HCT116 (cell line): ENCODE measurements at regions not wholly inside any gene's neighbourhood (a gene's known extent, or its start where the extent isn't known, plus 50 kb on each side); places are given as distances from the start of the nearest gene placed in this dataset.

Source experiments
- ATAC-seq: fragments of 200-7000 bp; cut with Tn5 transposase; 2 replicates; pipeline ENCODE4 v1.9.1; 2020; ENCODE audit warnings: mild to moderate bottlenecking, moderate library complexity
- BruUV-seq: library from RNA; stranded (reverse); fragments of 400-500 nt; replicated peaks from 2 replicates; lab custom pipeline; 2021; lab: Mats Ljungman, UMichigan
- CTCF ChIA-PET: fragments of 300-600 bp; sonication (Branson Sonifier 250); formaldehyde crosslinking; loops from one replicate; lab custom pipeline; 2021; ENCODE audit warnings: antibody characterized with exemption; lab: Charles Lee
- POLR2A ChIA-PET: fragments of 300-600, 350-600 bp; sonication (Branson Sonifier 250); formaldehyde crosslinking; loops from one replicate; lab custom pipeline; 2021; ENCODE audit warnings: antibody characterized with exemption; lab: Charles Lee
- RAD21 ChIA-PET, 2 experiments: fragments of 300-600 bp; sonication (Branson Sonifier 250); formaldehyde crosslinking; loops; one replicate each; lab custom pipeline; 2023; ENCODE audit warnings: low total read pairs in 2 of 2; ENCODE audit not compliant: uncharacterized antibody in 2 of 2, unreplicated experiment in 2 of 2, low non-redundant PET in 1 of 2; lab: Charles Lee
- DNase-seq: peaks from one replicate; pipeline ENCODE4 v3.0.0-alpha.2; 2010; ENCODE audit warnings: low read depth, low spot score
- H2AFZ ChIP-seq: fragments of 200-600 bp; shearing (Covaris generic), sonication (generic); 2 replicates; pipeline ENCODE4 v1.6.1; 2017; ENCODE audit warnings: low read depth, mixed run types, mixed read lengths, antibody characterized with exemption, low read length; ENCODE audit not compliant: poor library complexity, severe bottlenecking
- H3K27ac ChIP-seq: 2 replicates; pipeline ENCODE4 v1.5.1; 2012; ENCODE audit warnings: low read depth, low read length
- H3K27me3 ChIP-seq: fragments of 200-600 bp; sonication (generic); 2 replicates; pipeline ENCODE4 v1.6.1; 2016; ENCODE audit warnings: mixed run types, low read length, mixed read lengths; ENCODE audit not compliant: insufficient read depth
- H3K36me3 ChIP-seq, 2 experiments: fragments of 200-500 bp in 1 of 2; fragments of 200-600 bp in 1 of 2; sonication (Bioruptor generic) in 1 of 2; sonication (generic) in 1 of 2; 2 replicates each; pipeline versions ENCODE4 v1.5.1 to v1.6.1; 2014 to 2016; ENCODE audit warnings: low read length in 2 of 2, inconsistent platforms in 1 of 2, mixed read lengths in 1 of 2, mixed run types in 1 of 2; ENCODE audit not compliant: insufficient read depth in 2 of 2, control insufficient read depth in 1 of 2
- H3K4me1 ChIP-seq, 2 experiments: fragments of 200-600 bp in 1 of 2; sonication (generic) in 1 of 2; 2 replicates each; pipeline versions ENCODE4 v1.5.1 to v1.6.1; 2012 to 2017; ENCODE audit warnings: low read length in 2 of 2, inconsistent platforms in 1 of 2, mild to moderate bottlenecking in 1 of 2, mixed read lengths in 1 of 2, mixed run types in 1 of 2, moderate library complexity in 1 of 2; ENCODE audit not compliant: insufficient read depth in 2 of 2, control insufficient read depth in 1 of 2
- H3K4me2 ChIP-seq: fragments of 200-600 bp; sonication (generic); 2 replicates; pipeline ENCODE4 v1.6.1; 2017; ENCODE audit warnings: mixed run types, low read length, mixed read lengths
- H3K4me3 ChIP-seq, 2 experiments: fragments of 200-600 bp in 1 of 2; sonication (generic) in 1 of 2; replicated peaks in 1 of 2; 2 replicates each; pipeline ENCODE4 v1.5.1; 2011 to 2016; ENCODE audit warnings: low read length in 2 of 2, control low read depth in 1 of 2, low read depth in 1 of 2, mild to moderate bottlenecking in 1 of 2, mixed read lengths in 1 of 2, mixed run types in 1 of 2
- H3K79me2 ChIP-seq: fragments of 200-600 bp; sonication (generic); 2 replicates; pipeline ENCODE4 v1.6.1; 2017; ENCODE audit warnings: mild to moderate bottlenecking, mixed run types, low read length, moderate library complexity, mixed read lengths; ENCODE audit not compliant: insufficient read depth
- H3K9ac ChIP-seq: fragments of 200-600 bp; sonication (generic); 2 replicates; pipeline ENCODE4 v1.6.1; 2016; ENCODE audit warnings: low read length, mixed read lengths
- H3K9me2 ChIP-seq: fragments of 200-600 bp; sonication (generic), shearing (Covaris generic); 2 replicates; pipeline ENCODE4 v1.6.1; 2017; ENCODE audit warnings: mixed run types, mild to moderate bottlenecking, moderate library complexity; ENCODE audit not compliant: insufficient read depth
- H3K9me3 ChIP-seq, 2 experiments: fragments of 200-500 bp in 1 of 2; fragments of 200-600 bp in 1 of 2; sonication (Bioruptor generic) in 1 of 2; sonication (generic) in 1 of 2; 2 replicates each; pipeline ENCODE4 v1.6.1; 2014 to 2017; ENCODE audit warnings: low read length in 2 of 2, mixed read lengths in 2 of 2, inconsistent platforms in 1 of 2, low read depth in 1 of 2, mild to moderate bottlenecking in 1 of 2, mixed run types in 1 of 2, moderate library complexity in 1 of 2; ENCODE audit not compliant: control insufficient read depth in 1 of 2, insufficient read depth in 1 of 2
- H4K20me1 ChIP-seq: fragments of 200-600 bp; sonication (generic), shearing (Covaris generic); 2 replicates; pipeline ENCODE4 v1.6.1; 2017; ENCODE audit warnings: mixed run types, mild to moderate bottlenecking, moderate library complexity; ENCODE audit not compliant: insufficient read depth
- EGR1 ChIP-seq: IDR thresholded peaks from 2 replicates; pipeline ENCODE4 v1.6.1; 2012; ENCODE audit warnings: low read depth
- ELF1 ChIP-seq: IDR thresholded peaks from 2 replicates; pipeline ENCODE4 v1.6.1; 2012; ENCODE audit warnings: low read depth, borderline replicate concordance
- JUND ChIP-seq: IDR thresholded peaks from 2 replicates; pipeline ENCODE4 v1.6.1; 2012
- POLR2AphosphoS5 ChIP-seq: IDR thresholded peaks from 2 replicates; pipeline ENCODE4 v1.6.1; 2011; ENCODE audit warnings: mild to moderate bottlenecking, low read depth, low read length, moderate library complexity
- RAD21 ChIP-seq: IDR thresholded peaks from 2 replicates; pipeline ENCODE4 v1.6.1; 2012; ENCODE audit warnings: low read depth, mild to moderate bottlenecking
- SIN3A ChIP-seq: IDR thresholded peaks from 2 replicates; pipeline ENCODE4 v1.6.1; 2012; ENCODE audit warnings: low read depth
- ZFX ChIP-seq: fragments of 450-650 bp; IDR thresholded peaks from 2 replicates; pipeline ENCODE4 v1.6.1; 2017
- intact Hi-C: fragments of 100-400 bp; cut with micrococcal nuclease; formaldehyde crosslinking; loops from 2 replicates; pipeline ENCODE4 v1.10.0; 2022
- TF ChIP-seq, protein P1 (sequence below), 3 experiments: fragments of 200-600 bp in 1 of 3; sonication (generic) in 1 of 3; IDR thresholded peaks in 2 of 3; conservative IDR thresholded peaks in 1 of 3; 2 replicates each; pipeline ENCODE4 v1.5.1; 2012 to 2017; ENCODE audit warnings: low read depth in 2 of 3, low read length in 2 of 3, antibody characterized with exemption in 1 of 3, borderline replicate concordance in 1 of 3, control low read depth in 1 of 3, mild to moderate bottlenecking in 1 of 3, mixed read lengths in 1 of 3, mixed run types in 1 of 3, moderate library complexity in 1 of 3; ENCODE audit not compliant: insufficient read depth in 1 of 3
- TF ChIP-seq, protein P2 (sequence below): IDR thresholded peaks from 2 replicates; pipeline ENCODE4 v1.6.1; 2012; ENCODE audit warnings: low read depth

DNA sequence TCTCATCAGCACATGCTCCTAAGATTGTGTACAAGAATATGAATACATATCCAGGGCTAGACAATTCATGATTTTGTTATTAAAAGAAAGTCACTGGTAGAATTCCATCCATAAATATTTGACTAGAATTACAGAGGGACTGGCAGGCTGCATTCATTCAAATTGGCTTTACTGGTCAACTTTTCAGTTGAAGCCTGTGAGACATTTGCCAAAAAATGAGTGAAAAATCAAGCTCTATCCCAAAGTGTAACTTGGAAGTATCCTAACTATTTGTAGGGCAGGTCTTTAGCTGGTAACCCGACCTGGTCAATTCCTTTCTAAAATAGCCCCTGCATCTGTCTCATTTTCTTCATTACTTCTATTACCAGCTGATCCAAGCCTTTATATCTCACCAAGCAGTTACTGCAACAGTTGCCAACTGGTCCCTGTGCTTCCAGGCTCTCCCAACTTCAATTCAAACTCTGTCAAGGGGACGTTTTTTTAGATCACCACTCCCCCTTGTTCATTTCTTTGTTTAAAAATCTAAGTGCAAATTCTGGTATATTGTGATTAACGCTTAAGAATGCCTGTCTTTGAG is 173.1 kb upstream of the TBL1XR1 start:
- Histone ChIP-seq H3K4me1 (no peaks in the 10 kb centered on the region), H3K79me2 (no peaks in the 10 kb centered on the region), H3K4me3 (no peak overlapping the region), H3K9ac (no peak overlapping the region), H3K4me2 (no peak overlapping the region), H3K36me3 (no peaks in the 10 kb centered on the region), H3K9me3 (no peaks in the 10 kb centered on the region), H3K27ac (no peak overlapping the region), H4K20me1 (no peaks in the 10 kb centered on the region), H3K27me3 (no peaks in the 10 kb centered on the region), H2AFZ (no peak overlapping the region), H3K9me2 (no peaks in the 10 kb centered on the region)
- no peak for ATAC-seq
- TF ChIP-seq, protein P1, sequence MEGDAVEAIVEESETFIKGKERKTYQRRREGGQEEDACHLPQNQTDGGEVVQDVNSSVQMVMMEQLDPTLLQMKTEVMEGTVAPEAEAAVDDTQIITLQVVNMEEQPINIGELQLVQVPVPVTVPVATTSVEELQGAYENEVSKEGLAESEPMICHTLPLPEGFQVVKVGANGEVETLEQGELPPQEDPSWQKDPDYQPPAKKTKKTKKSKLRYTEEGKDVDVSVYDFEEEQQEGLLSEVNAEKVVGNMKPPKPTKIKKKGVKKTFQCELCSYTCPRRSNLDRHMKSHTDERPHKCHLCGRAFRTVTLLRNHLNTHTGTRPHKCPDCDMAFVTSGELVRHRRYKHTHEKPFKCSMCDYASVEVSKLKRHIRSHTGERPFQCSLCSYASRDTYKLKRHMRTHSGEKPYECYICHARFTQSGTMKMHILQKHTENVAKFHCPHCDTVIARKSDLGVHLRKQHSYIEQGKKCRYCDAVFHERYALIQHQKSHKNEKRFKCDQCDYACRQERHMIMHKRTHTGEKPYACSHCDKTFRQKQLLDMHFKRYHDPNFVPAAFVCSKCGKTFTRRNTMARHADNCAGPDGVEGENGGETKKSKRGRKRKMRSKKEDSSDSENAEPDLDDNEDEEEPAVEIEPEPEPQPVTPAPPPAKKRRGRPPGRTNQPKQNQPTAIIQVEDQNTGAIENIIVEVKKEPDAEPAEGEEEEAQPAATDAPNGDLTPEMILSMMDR (IDR thresholded peaks at IDR 0.05 in 2 of 3, conservative IDR thresholded peaks at IDR 0.05 in 1 of 3; ENCODE audit: borderline replicate concordance in 1 of 3, insufficient read depth in 1 of 3, low read depth in 2 of 3, low read length in 2 of 3): no peak
- TF ChIP-seq SIN3A (no peak), POLR2AphosphoS5 (no peak), ZFX (no peak), JUND (no peak), EGR1 (no peak), RAD21 (no peak), ELF1 (no peak)
- TF ChIP-seq, protein P2, sequence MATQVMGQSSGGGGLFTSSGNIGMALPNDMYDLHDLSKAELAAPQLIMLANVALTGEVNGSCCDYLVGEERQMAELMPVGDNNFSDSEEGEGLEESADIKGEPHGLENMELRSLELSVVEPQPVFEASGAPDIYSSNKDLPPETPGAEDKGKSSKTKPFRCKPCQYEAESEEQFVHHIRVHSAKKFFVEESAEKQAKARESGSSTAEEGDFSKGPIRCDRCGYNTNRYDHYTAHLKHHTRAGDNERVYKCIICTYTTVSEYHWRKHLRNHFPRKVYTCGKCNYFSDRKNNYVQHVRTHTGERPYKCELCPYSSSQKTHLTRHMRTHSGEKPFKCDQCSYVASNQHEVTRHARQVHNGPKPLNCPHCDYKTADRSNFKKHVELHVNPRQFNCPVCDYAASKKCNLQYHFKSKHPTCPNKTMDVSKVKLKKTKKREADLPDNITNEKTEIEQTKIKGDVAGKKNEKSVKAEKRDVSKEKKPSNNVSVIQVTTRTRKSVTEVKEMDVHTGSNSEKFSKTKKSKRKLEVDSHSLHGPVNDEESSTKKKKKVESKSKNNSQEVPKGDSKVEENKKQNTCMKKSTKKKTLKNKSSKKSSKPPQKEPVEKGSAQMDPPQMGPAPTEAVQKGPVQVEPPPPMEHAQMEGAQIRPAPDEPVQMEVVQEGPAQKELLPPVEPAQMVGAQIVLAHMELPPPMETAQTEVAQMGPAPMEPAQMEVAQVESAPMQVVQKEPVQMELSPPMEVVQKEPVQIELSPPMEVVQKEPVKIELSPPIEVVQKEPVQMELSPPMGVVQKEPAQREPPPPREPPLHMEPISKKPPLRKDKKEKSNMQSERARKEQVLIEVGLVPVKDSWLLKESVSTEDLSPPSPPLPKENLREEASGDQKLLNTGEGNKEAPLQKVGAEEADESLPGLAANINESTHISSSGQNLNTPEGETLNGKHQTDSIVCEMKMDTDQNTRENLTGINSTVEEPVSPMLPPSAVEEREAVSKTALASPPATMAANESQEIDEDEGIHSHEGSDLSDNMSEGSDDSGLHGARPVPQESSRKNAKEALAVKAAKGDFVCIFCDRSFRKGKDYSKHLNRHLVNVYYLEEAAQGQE: no peak
- no peak for DNase-seq
- ChIA-PET RAD21 (no interaction called here), CTCF (no interaction called here), POLR2A (no interaction called here)
- intact Hi-C loops: no loop called here
- BruUV-seq: no TSS peak
